OCI-LY7 (cell line): ENCODE measurements at regions not wholly inside any gene's neighbourhood (a gene's known extent, or its start where the extent isn't known, plus 50 kb on each side); places are given as distances from the start of the nearest gene placed in this dataset.

Experiments used
- BruUV-seq: library from RNA; stranded (reverse); fragments of 400-500 nt; replicated peaks from 2 replicates; lab custom pipeline; 2021; lab: Mats Ljungman, UMichigan
- CTCF ChIA-PET: fragments of 300-600 bp; sonication (Branson Sonifier 250); formaldehyde crosslinking; loops from one replicate; lab custom pipeline; 2022; ENCODE audit warnings: antibody characterized with exemption; ENCODE audit not compliant: unreplicated experiment; lab: Charles Lee
- POLR2A ChIA-PET: fragments of 300-600 bp; sonication (Branson Sonifier 250); formaldehyde crosslinking; loops from one replicate; lab custom pipeline; 2022; ENCODE audit warnings: antibody characterized with exemption; lab: Charles Lee
- DNase-seq: peaks from one replicate; pipeline ENCODE4 v3.0.0-alpha.2; 2015; ENCODE audit warnings: low spot score
- H2AFZ ChIP-seq: fragments of 200-600 bp; sonication (generic), shearing (Covaris generic); 2 replicates; pipeline ENCODE4 v1.6.1; 2014; ENCODE audit warnings: mild to moderate bottlenecking, antibody characterized with exemption, low read length, moderate library complexity
- H3K27ac ChIP-seq: fragments of 200-600 bp; sonication (generic); 2 replicates; pipeline ENCODE4 v1.5.1; 2014; ENCODE audit warnings: mixed run types, low read depth, mild to moderate bottlenecking, moderate library complexity, low read length, inconsistent platforms; ENCODE audit not compliant: poor library complexity, severe bottlenecking
- H3K36me3 ChIP-seq: fragments of 200-600 bp; sonication (generic); 2 replicates; pipeline ENCODE4 v1.6.1; 2014; ENCODE audit warnings: mild to moderate bottlenecking, antibody characterized with exemption, low read length, moderate library complexity, mixed read lengths; ENCODE audit not compliant: insufficient read depth
- H3K4me1 ChIP-seq: fragments of 200-600 bp; sonication (generic); 2 replicates; pipeline ENCODE4 v1.5.1; 2014; ENCODE audit warnings: mild to moderate bottlenecking, low read length; ENCODE audit not compliant: insufficient read depth, poor library complexity, severe bottlenecking
- H3K4me2 ChIP-seq: fragments of 200-600 bp; sonication (generic); 2 replicates; pipeline ENCODE4 v1.6.1; 2014; ENCODE audit warnings: mild to moderate bottlenecking, low read length
- H3K4me3 ChIP-seq: fragments of 200-600 bp; sonication (generic); 2 replicates; pipeline ENCODE4 v1.5.1; 2014; ENCODE audit warnings: mild to moderate bottlenecking, low read depth, low read length; ENCODE audit not compliant: poor library complexity, severe bottlenecking
- H3K79me2 ChIP-seq: fragments of 200-600 bp; sonication (generic); 2 replicates; pipeline ENCODE4 v1.6.1; 2016; ENCODE audit warnings: low read depth, mild to moderate bottlenecking, low read length, moderate library complexity, mixed read lengths; ENCODE audit not compliant: insufficient read depth
- H3K9me2 ChIP-seq: fragments of 200-600 bp; sonication (generic); 2 replicates; pipeline ENCODE4 v1.6.1; 2016; ENCODE audit warnings: mild to moderate bottlenecking, low read length, mixed read lengths; ENCODE audit not compliant: insufficient read depth
- H3K9me3 ChIP-seq: fragments of 200-600 bp; sonication (generic); 2 replicates; pipeline ENCODE4 v1.6.1; 2014; ENCODE audit warnings: mild to moderate bottlenecking, mixed run types, low read length, mixed read lengths
- H4K20me1 ChIP-seq: fragments of 200-600 bp; sonication (generic); 2 replicates; pipeline ENCODE4 v1.6.1; 2014; ENCODE audit warnings: mild to moderate bottlenecking, antibody characterized with exemption, low read length, moderate library complexity, mixed read lengths; ENCODE audit not compliant: insufficient read depth
- CTCF ChIP-seq: fragments of 200-600 bp; sonication (generic); conservative IDR thresholded peaks from 2 replicates; pipeline ENCODE4 v1.5.1; 2014; ENCODE audit warnings: mild to moderate bottlenecking, antibody characterized with exemption, low read length, moderate library complexity, mixed read lengths
- EZH2phosphoT487 ChIP-seq: fragments of 200-600 bp; sonication (generic); IDR thresholded peaks from 2 replicates; pipeline ENCODE4 v1.6.1; 2018; ENCODE audit warnings: low read depth, borderline replicate concordance, mild to moderate bottlenecking, mixed run types, antibody characterized with exemption, low read length, moderate library complexity, mixed read lengths
- intact Hi-C: fragments of 100-400 bp; cut with micrococcal nuclease; formaldehyde crosslinking; loops from one replicate; pipeline ENCODE4 v1.10.0; 2022; ENCODE audit not compliant: unreplicated experiment

- Histone ChIP-seq H3K9me3 (no peaks in the 10 kb centered on the region), H4K20me1 (no peaks in the 10 kb centered on the region), H3K4me3 (no peak overlapping the region), H2AFZ (no peak overlapping the region), H3K27ac (no peak overlapping the region), H3K4me2 (no peak overlapping the region), H3K4me1 (no peaks in the 10 kb centered on the region), H3K9me2 (no peaks in the 10 kb centered on the region), H3K36me3 (no peaks in the 10 kb centered on the region), H3K79me2 (no peaks in the 10 kb centered on the region)
- TF ChIP-seq CTCF (no peak), EZH2phosphoT487 (no peak)
- CTCF ChIA-PET = no interaction called here
- intact Hi-C loops = no loop called here
- DNase-seq = no peak
- no TSS peak for BruUV-seq
- POLR2A ChIA-PET = no interaction called here
These were observed 680.3 kb upstream of the FTMT start for GRCh38 chr5:121171361-121171760.

- ChIA-PET POLR2A (interaction anchor here (0.7 kb wide), 1 partner anchor 1049 kb away, joined by 3 read pairs; no protein-coding TSS in a partner anchor), CTCF (no interaction called here)
- H3K36me3 ChIP-seq = no peaks in the 10 kb centered on the region
- BruUV-seq = no TSS peak
- H3K4me3 ChIP-seq = no peak overlapping the region
- intact Hi-C loops = no loop called here
- no peaks in the 10 kb centered on the region for H4K20me1 ChIP-seq
- no peak for DNase-seq
- no peaks in the 10 kb centered on the region for H3K79me2 ChIP-seq
- no peak overlapping the region for H3K27ac ChIP-seq
- TF ChIP-seq CTCF = no peak
- TF ChIP-seq EZH2phosphoT487 = no peak
- no peak overlapping the region for H2AFZ ChIP-seq
- no peaks in the 10 kb centered on the region for H3K4me1 ChIP-seq
- H3K9me3 ChIP-seq = no peaks in the 10 kb centered on the region
- no peaks in the 10 kb centered on the region for H3K9me2 ChIP-seq
- no peak overlapping the region for H3K4me2 ChIP-seq
These were observed 679.8 kb upstream of the FTMT start for GRCh38 chr5:121171834-121172233.

DNA sequence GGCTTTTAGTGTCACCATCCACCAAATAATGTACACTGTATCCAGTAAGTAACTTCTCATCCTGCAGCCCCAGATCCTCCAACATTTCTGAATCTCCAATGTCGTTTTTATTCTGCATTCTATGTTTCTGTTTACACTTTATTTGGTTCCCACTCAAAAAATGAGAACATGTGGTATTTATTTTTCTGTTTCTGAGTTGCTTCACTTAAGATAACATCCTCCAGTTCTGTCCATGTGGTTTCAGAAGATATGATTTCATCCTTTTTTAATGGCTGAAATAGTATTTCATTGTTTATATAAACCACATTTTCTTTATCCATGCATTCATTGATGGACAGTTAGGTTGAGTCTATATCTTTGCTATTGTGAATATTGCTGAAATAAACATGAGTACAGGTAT lies 677.3 kb upstream of the FTMT start:
- H3K4me2 ChIP-seq = no peak overlapping the region
- H3K4me3 ChIP-seq = no peak overlapping the region
- intact Hi-C loops = no loop called here
- H3K9me2 ChIP-seq = no peaks in the 10 kb centered on the region
- H3K4me1 ChIP-seq = no peaks in the 10 kb centered on the region
- no peaks in the 10 kb centered on the region for H3K9me3 ChIP-seq
- H3K36me3 ChIP-seq = no peaks in the 10 kb centered on the region
- CTCF ChIA-PET = no interaction called here
- H4K20me1 ChIP-seq = no peaks in the 10 kb centered on the region
- POLR2A ChIA-PET = no interaction called here
- no peaks in the 10 kb centered on the region for H3K79me2 ChIP-seq
- TF ChIP-seq EZH2phosphoT487 (no peak), CTCF (no peak)
- no peak overlapping the region for H3K27ac ChIP-seq
- no TSS peak for BruUV-seq
- no peak for DNase-seq
- H2AFZ ChIP-seq = no peak overlapping the region
